ENCODE measurements at regions not wholly inside any gene's neighbourhood (a gene's known extent, or its start where the extent isn't known, plus 50 kb on each side); places are given as distances from the start of the nearest gene placed in this dataset.

- ChIA-PET CTCF (interaction anchor here (0.6 to 1.1 kb wide), 4 partner anchors 35 to 302 kb away, joined by 3 read pairs; no protein-coding TSS in a partner anchor), POLR2A (no interaction called here)
- TF ChIP-seq ZNF654 (tag by site-specific recombination; IDR thresholded peaks at IDR 0.05; ENCODE audit: low read depth) (peak; percentile 4; the same call in 1 of the 2 replicates), ZNF132 (tag by site-specific recombination; IDR thresholded peaks at IDR 0.05; ENCODE audit: borderline replicate concordance) (no peak)
- H3K4me3 ChIP-seq (ENCODE audit: low read depth, low read length) = no peak overlapping the region
- H3K36me3 ChIP-seq (ENCODE audit: control insufficient read depth in 2 of 2, insufficient read depth in 1 of 2, low read length in 2 of 2) = no peaks in the 10 kb centered on the region
- no peaks in the 10 kb centered on the region for H3K9me3 ChIP-seq (ENCODE audit: control insufficient read depth, insufficient read depth, low read depth, low read length)
- H3K27ac ChIP-seq (ENCODE audit: extremely low read depth, low read depth, low read length) = no peak overlapping the region
- no peaks in the 10 kb centered on the region for H3K4me1 ChIP-seq (ENCODE audit: control insufficient read depth, insufficient read depth, low read length)
Observed at GRCh38 chr21:23725576-23725975, 1881.7 kb downstream of the MRPL39 start.

- no peak overlapping the region for H3K4me3 ChIP-seq (ENCODE audit: low read depth, low read length)
- TF ChIP-seq ZNF561 (tag by site-specific recombination; IDR thresholded peaks at IDR 0.05; ENCODE audit: borderline replicate concordance) = no peak
- no peak for TF ChIP-seq ZNF555 (tag by site-specific recombination; conservative IDR thresholded peaks at IDR 0.05)
- TF ChIP-seq ZBTB26 (tag by site-specific recombination; optimal IDR thresholded peaks at IDR 0.05) = no peak
- no peak for TF ChIP-seq ZNF148 (tag by site-specific recombination; IDR thresholded peaks at IDR 0.05; ENCODE audit: borderline replicate concordance)
- TF ChIP-seq ZNF777 (tag by site-specific recombination; IDR thresholded peaks at IDR 0.05; ENCODE audit: borderline replicate concordance) = no peak
- no peak for TF ChIP-seq ZNF416 (tag by site-specific recombination; IDR thresholded peaks at IDR 0.05)
- TF ChIP-seq ZBTB44 (tag by site-specific recombination; IDR thresholded peaks at IDR 0.05) = no peak
- TF ChIP-seq ZNF37A (tag by site-specific recombination; IDR thresholded peaks at IDR 0.05) = no peak
- TF ChIP-seq ZNF501 (tag by site-specific recombination; IDR thresholded peaks at IDR 0.05) = no peak
- no peak for TF ChIP-seq HOXC10 (CRISPR knock-in tag; IDR thresholded peaks at IDR 0.05)
- TF ChIP-seq ZNF391 (tag by site-specific recombination; IDR thresholded peaks at IDR 0.05; ENCODE audit: borderline replicate concordance, low read depth) = no peak
- no peak for TF ChIP-seq PBX3 (CRISPR knock-in tag; IDR thresholded peaks at IDR 0.05)
- no peak for TF ChIP-seq ZNF530 (tag by site-specific recombination; IDR thresholded peaks at IDR 0.05; ENCODE audit: low read depth)
- TF ChIP-seq ZNF335 (tag by site-specific recombination; conservative IDR thresholded peaks at IDR 0.05) = no peak
- no peak for TF ChIP-seq ATF2 (tag by site-specific recombination; IDR thresholded peaks at IDR 0.05; ENCODE audit: low read depth)
- no peak overlapping the region for H3K27ac ChIP-seq (ENCODE audit: extremely low read depth, low read depth, low read length)
- H3K4me1 ChIP-seq (ENCODE audit: control insufficient read depth, insufficient read depth, low read length) = no peaks in the 10 kb centered on the region
- no peaks in the 10 kb centered on the region for H3K36me3 ChIP-seq (ENCODE audit: control insufficient read depth in 2 of 2, insufficient read depth in 1 of 2, low read length in 2 of 2)
- ChIA-PET POLR2A (no interaction called here), CTCF (interaction anchor here (0.7 kb wide), 1 partner anchor 93 kb away, joined by 3 read pairs; no protein-coding TSS in a partner anchor)
- H3K9me3 ChIP-seq (ENCODE audit: control insufficient read depth, insufficient read depth, low read depth, low read length) = no peaks in the 10 kb centered on the region
Observed at GRCh38 chr21:23718446-23719285, 1888.6 kb downstream of the MRPL39 start.

All from HEK293 (cell line).